Effector memory CD4-positive, alpha-beta T cell (primary cell): ENCODE measurements at regions not wholly inside any gene's neighbourhood (a gene's known extent, or its start where the extent isn't known, plus 50 kb on each side); places are given as distances from the start of the nearest gene placed in this dataset.
"Not testable (repeated sequence)": the region's sequence is repeated elsewhere in the genome, so short reads cannot be mapped to it uniquely, and the experiment has no call there.

Experiments
- DNase-seq, 3 donors: peaks; one replicate each; pipeline ENCODE4 v3.0.0-alpha.2; 2020
- H3K27ac ChIP-seq: 2 replicates; pipeline ENCODE4 v1.7.0; 2013; ENCODE audit warnings: mild to moderate bottlenecking, low read length, moderate library complexity; ENCODE audit not compliant: insufficient read depth, poor library complexity, severe bottlenecking
- H3K27me3 ChIP-seq: replicated peaks from 2 replicates; pipeline ENCODE4 v1.7.0; 2013; ENCODE audit warnings: mild to moderate bottlenecking, low read length; ENCODE audit not compliant: insufficient read depth, control insufficient read depth, poor library complexity, severe bottlenecking
- H3K36me3 ChIP-seq: 2 replicates; pipeline ENCODE4 v1.7.0; 2013; ENCODE audit warnings: mild to moderate bottlenecking, low read length, moderate library complexity; ENCODE audit not compliant: control insufficient read depth, insufficient read depth
- H3K4me1 ChIP-seq: 2 replicates; pipeline ENCODE4 v1.7.0; 2013; ENCODE audit warnings: low read length, mild to moderate bottlenecking; ENCODE audit not compliant: control insufficient read depth, insufficient read depth, poor library complexity, severe bottlenecking
- H3K4me3 ChIP-seq: 2 replicates; pipeline ENCODE4 v1.7.0; 2013; ENCODE audit warnings: low read length, low read depth, mild to moderate bottlenecking; ENCODE audit not compliant: insufficient read depth, poor library complexity, severe bottlenecking
- H3K9me3 ChIP-seq: 2 replicates; pipeline ENCODE4 v1.7.0; 2013; ENCODE audit warnings: mild to moderate bottlenecking, low read length, moderate library complexity; ENCODE audit not compliant: control insufficient read depth

DNA sequence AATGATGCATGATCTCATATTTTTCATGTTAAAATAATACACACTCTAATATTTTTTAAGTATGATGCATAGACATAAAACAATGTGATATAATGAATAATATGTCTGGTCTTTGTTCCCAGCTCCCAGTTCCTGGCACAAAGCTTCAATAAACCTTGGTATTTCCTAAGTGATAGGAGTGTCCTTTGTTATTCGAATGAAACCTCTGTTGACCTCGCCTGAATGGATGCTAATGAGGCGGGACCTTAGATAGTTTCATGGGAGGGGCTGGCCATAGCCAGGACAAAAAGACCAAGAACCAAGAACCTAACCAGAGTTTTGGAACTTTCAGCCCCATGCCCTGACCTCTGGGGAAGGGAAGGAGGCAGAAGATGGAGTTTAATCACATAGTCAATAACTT is 257.7 kb upstream of the COPS8 start:
- DNase-seq: no peak
- no peaks in the 10 kb centered on the region for H3K36me3 ChIP-seq
- no peak overlapping the region for H3K27ac ChIP-seq

DNA sequence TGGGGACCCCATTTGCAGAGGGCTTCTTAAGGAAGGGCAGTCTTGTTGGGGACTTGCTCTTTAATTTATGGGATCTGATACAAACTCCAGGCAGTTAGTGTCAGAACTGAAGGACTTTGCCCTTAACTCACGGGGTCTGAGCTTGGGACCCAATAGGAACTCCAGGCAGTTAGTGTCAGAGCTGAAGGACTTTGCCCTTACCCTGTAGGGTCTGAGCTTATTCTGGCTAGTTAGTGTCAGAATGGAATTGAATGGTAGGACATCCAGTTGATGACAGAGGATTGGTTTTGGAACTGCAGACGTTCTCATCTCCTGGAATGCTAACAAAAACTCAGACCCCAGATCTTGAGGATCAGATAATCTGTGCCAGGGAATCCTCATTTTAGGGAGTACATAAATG is 256.9 kb upstream of the COPS8 start:
- H3K27me3 ChIP-seq: no peaks in the 10 kb centered on the region
- no peaks in the 10 kb centered on the region for H3K4me1 ChIP-seq

More for the DNA sequence above, 257.7 kb upstream of the COPS8 start:
- H3K4me3 ChIP-seq: no peak overlapping the region
- H3K4me1 ChIP-seq: no peaks in the 10 kb centered on the region
- no peaks in the 10 kb centered on the region for H3K9me3 ChIP-seq
- H3K27me3 ChIP-seq: no peaks in the 10 kb centered on the region

DNA sequence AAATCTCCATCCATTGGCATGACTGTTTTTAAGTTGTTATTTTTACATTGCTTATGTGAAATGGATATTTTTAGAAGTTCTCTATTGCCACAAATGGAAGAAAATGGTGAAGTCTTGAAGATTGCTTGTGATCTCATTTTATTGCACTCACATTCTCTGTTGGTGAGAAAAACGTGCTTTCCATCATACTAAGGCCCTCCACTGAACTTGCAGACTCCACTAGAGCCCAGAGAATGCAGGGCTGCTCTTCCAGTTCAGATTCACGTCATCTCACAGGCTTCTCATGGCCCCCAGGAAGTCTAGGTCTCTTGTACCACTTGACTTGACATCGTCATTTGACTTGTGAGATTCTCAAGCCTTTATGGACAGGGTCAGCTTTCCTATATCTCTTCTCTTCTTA is 254.8 kb upstream of the COPS8 start:
- no peaks in the 10 kb centered on the region for H3K4me1 ChIP-seq
- H3K9me3 ChIP-seq: no peaks in the 10 kb centered on the region
- no peak overlapping the region for H3K27ac ChIP-seq
- no peak overlapping the region for H3K4me3 ChIP-seq
- no peaks in the 10 kb centered on the region for H3K27me3 ChIP-seq
- DNase-seq: no peak
- no peaks in the 10 kb centered on the region for H3K36me3 ChIP-seq

More for the DNA sequence above, 256.9 kb upstream of the COPS8 start:
- Histone ChIP-seq H3K27ac (no peak overlapping the region), H3K9me3 (no peaks in the 10 kb centered on the region), H3K36me3 (no peaks in the 10 kb centered on the region), H3K4me3 (no peak overlapping the region)
- no peak for DNase-seq

DNA sequence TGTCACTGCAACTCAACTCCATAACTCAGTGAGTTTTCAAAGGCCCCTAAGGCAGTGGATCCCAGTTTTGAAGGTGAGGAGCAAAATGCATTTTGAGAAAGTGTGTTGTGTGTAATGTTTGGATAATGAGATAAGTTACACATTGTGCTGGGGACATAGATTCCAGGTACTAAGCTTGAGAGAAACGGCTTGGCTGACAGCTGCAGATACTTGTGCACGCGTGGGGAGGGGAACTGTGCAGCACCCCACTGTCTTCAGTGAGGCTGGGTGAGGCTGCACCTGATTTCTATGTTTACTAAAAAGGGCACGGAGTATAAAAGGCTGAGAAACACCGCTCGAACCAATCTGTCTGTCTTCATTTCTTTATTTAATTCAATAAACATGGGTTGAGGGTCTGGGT is 254.0 kb upstream of the COPS8 start:
- Histone ChIP-seq H3K36me3 (no peaks in the 10 kb centered on the region), H3K9me3 (no peaks in the 10 kb centered on the region), H3K4me3 (no peak overlapping the region), H3K27ac (no peak overlapping the region), H3K27me3 (no peaks in the 10 kb centered on the region), H3K4me1 (no peaks in the 10 kb centered on the region)
- DNase-seq: no peak

DNA sequence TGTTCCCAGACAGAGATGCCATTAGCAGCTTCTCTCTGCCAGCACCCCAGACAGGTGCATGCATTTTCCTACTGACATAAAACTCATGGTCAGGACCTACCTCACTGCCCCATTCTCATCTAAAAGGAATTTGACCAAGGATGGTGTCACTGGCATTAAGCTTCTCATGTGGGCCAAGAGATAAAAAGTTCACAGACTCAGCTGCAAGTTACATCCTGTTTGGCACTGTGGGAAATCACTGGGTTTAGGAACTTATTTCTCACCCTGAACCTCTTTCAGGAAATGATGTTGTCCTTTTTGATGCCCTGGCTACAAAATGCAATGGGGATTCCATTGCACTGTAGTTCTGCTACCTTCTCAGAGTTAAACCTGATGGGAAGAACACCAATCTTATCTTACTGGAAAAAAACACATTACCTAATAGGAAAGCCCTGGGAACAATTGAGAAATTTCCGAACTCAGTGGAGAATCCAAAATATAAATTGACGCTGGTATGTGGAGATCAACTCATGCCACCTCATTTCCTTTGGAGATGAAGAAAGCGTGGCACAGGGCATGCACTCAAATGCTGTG is 252.1 kb upstream of the COPS8 start:
- Histone ChIP-seq H3K4me1 (no peaks in the 10 kb centered on the region), H3K27me3 (no peaks in the 10 kb centered on the region), H3K9me3 (no peaks in the 10 kb centered on the region), H3K4me3 (no peak overlapping the region), H3K36me3 (no peaks in the 10 kb centered on the region), H3K27ac (no peak overlapping the region)
- no peak for DNase-seq

DNA sequence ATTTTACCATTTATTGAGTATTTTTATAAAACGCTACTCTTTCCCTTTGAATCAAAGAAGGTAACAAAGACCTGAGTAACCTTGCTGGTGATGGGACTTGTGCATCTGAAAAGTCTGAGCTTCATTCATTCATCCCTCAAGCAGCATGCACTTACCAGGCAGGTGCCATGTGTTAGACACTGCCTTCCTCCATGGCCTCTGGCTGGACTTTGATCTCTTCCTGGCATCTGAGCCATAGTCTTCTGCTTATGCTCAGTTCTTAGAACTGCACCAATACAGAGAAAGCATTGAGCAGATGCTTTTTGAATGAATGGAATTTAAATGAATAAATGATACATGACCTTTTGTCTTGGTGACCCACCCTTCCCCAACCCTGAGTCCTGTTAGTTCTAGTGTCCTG is 251.4 kb upstream of the COPS8 start:
- no peaks in the 10 kb centered on the region for H3K4me1 ChIP-seq
- H3K9me3 ChIP-seq: no peaks in the 10 kb centered on the region
- H3K4me3 ChIP-seq: no peak overlapping the region
- no peak for DNase-seq
- no peak overlapping the region for H3K27ac ChIP-seq
- no peaks in the 10 kb centered on the region for H3K36me3 ChIP-seq
- no peaks in the 10 kb centered on the region for H3K27me3 ChIP-seq

DNA sequence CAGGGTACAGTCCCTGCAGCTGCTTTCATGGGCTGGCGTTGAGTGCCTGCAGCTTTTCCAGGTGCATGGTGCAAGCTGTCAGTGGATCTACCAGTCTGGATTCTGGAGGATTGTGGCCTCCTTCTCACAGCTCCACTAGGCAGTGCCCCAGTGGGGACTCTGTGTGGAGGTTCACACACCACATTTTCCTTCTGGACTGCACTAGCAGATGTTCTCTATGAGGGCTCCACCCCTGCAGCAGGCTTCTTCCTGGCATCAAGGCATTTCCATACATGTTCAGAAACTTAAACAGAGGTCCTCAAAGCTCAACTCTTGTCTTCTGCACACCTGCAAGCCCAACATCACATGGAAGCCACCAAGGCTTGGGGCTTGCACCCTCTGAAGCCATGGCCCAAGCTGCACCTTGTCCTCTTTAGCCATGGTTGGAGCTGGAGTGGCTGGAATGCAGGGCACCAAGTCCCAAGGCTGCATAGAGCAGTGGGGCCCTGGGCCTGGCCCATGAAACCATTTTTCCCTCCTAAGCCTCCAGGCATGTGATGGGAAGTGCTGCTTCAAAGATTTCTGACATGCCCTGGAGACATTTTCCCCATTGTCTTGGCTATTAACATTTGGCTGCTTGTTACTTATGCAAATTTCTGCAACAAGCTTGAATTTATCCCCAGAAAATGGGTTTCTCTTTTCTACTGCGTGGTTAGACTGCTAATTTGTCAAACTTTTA is 250.2 kb upstream of the COPS8 start:
- Histone ChIP-seq H3K27ac (no peak overlapping the region), H3K4me1 (no peaks in the 10 kb centered on the region), H3K36me3 (no peaks in the 10 kb centered on the region), H3K27me3 (no peaks in the 10 kb centered on the region), H3K9me3 (no peaks in the 10 kb centered on the region), H3K4me3 (no peak overlapping the region)
- no peak for DNase-seq

DNA sequence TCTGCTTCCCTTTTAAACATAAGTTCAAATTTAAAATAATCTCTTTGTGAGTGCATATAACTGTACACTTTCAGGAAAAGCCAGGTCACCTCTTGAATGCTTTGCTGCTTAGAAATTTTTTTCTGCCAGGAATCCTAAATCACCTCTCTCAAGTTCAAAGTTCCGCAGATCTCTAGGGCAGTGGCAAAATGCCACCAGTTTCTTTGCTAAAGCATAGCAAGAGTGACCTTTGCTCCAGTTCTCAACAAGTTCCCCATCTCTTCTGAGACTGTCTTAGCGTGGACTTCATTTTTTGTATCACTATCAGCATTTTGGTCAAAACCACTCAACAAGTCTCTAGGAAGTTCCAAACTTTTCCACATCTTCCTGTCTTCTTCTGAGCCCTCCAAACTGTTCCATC is 249.7 kb upstream of the COPS8 start:
- H3K36me3 ChIP-seq, H3K9me3 ChIP-seq, H3K4me1 ChIP-seq, DNase-seq, H3K27me3 ChIP-seq, H3K27ac ChIP-seq, H3K4me3 ChIP-seq: not testable (repeated sequence)

DNA sequence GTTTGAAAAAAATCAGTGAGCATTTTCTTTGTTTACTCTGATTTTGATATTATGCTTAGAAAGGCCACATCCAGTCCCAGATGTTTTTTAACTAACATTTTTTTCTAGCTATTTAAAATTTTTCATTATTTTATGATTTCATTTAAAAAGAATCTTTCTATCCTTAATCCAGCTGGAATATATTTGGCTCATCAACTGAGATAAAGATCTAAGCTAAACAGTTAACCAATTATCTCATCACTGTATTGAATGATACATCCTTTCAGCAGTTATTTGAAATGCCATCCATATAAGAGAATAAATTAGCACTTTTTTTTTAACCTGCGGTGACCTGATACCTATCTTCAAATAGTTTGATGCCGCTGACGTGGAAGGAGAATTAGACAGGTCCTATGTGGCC is 245.5 kb upstream of the COPS8 start:
- no peaks in the 10 kb centered on the region for H3K9me3 ChIP-seq
- no peak for DNase-seq

DNA sequence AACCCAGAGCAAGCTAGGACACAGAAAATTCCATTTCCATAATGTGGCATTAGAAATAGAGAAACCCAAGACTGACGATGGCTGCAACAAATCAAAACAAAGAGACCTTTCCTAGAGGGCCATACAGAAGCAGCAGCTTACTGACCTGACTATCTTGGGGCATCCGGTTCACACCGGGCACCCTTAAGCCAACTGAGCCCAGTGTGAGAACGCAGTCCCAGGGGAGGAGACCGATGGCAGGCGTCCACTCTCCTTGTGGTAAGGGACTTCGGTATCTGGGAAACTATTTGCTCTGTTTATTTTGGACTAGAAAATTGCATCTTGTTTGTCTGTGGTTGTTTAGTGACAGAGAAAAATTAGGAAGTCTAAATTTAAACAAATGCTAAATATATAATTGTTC is 244.8 kb upstream of the COPS8 start:
- no peak overlapping the region for H3K27ac ChIP-seq
- DNase-seq: no peak
- H3K27me3 ChIP-seq: no peaks in the 10 kb centered on the region

More for the DNA sequence above, 245.5 kb upstream of the COPS8 start:
- H3K4me1 ChIP-seq: no peaks in the 10 kb centered on the region
- no peaks in the 10 kb centered on the region for H3K36me3 ChIP-seq
- H3K27ac ChIP-seq: no peak overlapping the region
- no peaks in the 10 kb centered on the region for H3K27me3 ChIP-seq
- no peak overlapping the region for H3K4me3 ChIP-seq

More for the DNA sequence above, 244.8 kb upstream of the COPS8 start:
- no peak overlapping the region for H3K4me3 ChIP-seq
- no peaks in the 10 kb centered on the region for H3K4me1 ChIP-seq
- no peaks in the 10 kb centered on the region for H3K9me3 ChIP-seq
- H3K36me3 ChIP-seq: no peaks in the 10 kb centered on the region
